GM21576 (cell line): ENCODE measurements at regions not wholly inside any gene's neighbourhood (a gene's known extent, or its start where the extent isn't known, plus 50 kb on each side); places are given as distances from the start of the nearest gene placed in this dataset.
"Not testable (repeated sequence)": the region's sequence is repeated elsewhere in the genome, so short reads cannot be mapped to it uniquely, and the experiment has no call there.

Experiments used
- ATAC-seq: cut with Tn5 transposase; IDR thresholded peaks from one replicate; pipeline ENCODE4 v1.9.1; 2021; ENCODE audit warnings: mild to moderate bottlenecking, moderate library complexity; ENCODE audit not compliant: unreplicated experiment

- ATAC-seq = not testable (repeated sequence)
Measured at GRCh38 chr6:21282360-21282759, 311.2 kb upstream of the SOX4 start.

GRCh38 chr6:21284166-21284565 is 309.4 kb upstream of the SOX4 start:
- no peak for ATAC-seq

GRCh38 chr6:21284706-21285105 is 308.8 kb upstream of the SOX4 start:
- ATAC-seq = no peak

DNA sequence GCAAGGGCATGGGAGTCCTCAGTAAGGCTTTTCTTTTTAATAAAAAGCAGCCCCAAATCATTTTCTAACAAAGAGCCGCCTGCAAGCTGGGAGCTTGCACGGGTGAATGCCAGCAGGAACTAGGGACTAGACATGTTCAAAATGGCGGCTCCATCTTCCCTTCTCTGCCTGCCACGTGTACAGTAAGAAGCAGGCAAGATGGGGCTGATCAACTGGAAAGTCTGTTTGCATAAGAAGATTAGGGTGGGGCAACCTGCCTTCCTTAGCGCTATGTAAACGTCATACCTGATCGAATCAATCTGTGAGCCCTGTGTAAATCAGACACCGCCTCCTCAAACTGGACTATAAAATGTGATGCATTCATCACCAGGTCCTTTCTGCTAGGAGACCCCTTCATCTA is 299.4 kb upstream of the SOX4 start:
- ATAC-seq = no peak

- no peak for ATAC-seq
Measured at GRCh38 chr6:21295506-21296240, 297.9 kb upstream of the SOX4 start.

DNA sequence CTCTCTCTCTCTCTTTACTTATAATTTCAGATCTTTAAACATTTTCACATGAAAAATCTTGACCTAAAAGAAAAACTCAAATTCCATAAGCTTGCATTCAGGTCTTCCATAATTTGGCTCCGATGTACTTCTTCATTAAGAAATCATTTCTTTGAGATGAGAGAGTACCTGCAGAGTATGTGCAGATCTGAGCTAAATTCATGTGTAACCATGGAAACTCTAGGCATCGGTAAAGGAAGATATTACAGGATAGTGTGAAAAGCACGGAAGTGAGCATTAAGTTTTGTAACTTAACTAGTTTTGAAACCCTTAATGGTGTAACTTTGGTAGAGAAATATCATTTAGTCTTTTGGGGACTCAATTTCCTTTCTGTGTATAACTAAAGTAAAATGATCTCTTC is 295.9 kb upstream of the SOX4 start:
- no peak for ATAC-seq

GRCh38 chr6:21299216-21299615 is 294.3 kb upstream of the SOX4 start:
- no peak for ATAC-seq

GRCh38 chr6:21300439-21300838 is 293.1 kb upstream of the SOX4 start:
- no peak for ATAC-seq

GRCh38 chr6:21305893-21306332 is 287.6 kb upstream of the SOX4 start:
- no peak for ATAC-seq

- ATAC-seq = no peak
Measured at GRCh38 chr6:21306546-21306945, 287.0 kb upstream of the SOX4 start.

GRCh38 chr6:21309807-21310221 is 283.7 kb upstream of the SOX4 start:
- ATAC-seq = no peak

- ATAC-seq = no peak
Measured at GRCh38 chr6:21310568-21311140, 282.9 kb upstream of the SOX4 start.

DNA sequence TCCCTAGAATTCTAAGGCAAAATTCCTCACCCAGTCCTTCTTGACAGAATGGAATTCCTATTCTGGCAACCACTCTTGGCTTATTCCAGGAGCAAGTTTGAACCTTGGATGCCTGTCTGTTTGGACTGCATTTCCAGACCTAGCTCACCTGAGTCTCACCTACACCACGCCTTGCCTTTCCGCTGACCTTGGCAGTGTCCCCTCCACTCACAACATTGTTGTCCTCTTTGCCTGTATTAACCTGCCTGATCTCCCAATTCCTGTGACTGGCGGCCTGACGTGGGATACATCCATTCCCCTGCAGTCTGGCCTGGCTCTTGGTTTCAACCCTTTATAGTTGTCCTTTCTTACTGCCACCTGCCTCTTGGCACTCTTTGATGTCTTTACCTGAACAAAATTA is 281.4 kb upstream of the SOX4 start:
- no peak for ATAC-seq

GRCh38 chr6:21317642-21318041 is 275.9 kb upstream of the SOX4 start:
- no peak for ATAC-seq

GRCh38 chr6:21321076-21321475 is 272.5 kb upstream of the SOX4 start:
- ATAC-seq = no peak

- ATAC-seq = no peak
Measured at GRCh38 chr6:21321531-21321930, 272.0 kb upstream of the SOX4 start.

- ATAC-seq = no peak
Measured at GRCh38 chr6:21323577-21323976, 270.0 kb upstream of the SOX4 start.

GRCh38 chr6:21325201-21325856 is 268.2 kb upstream of the SOX4 start:
- no peak for ATAC-seq

DNA sequence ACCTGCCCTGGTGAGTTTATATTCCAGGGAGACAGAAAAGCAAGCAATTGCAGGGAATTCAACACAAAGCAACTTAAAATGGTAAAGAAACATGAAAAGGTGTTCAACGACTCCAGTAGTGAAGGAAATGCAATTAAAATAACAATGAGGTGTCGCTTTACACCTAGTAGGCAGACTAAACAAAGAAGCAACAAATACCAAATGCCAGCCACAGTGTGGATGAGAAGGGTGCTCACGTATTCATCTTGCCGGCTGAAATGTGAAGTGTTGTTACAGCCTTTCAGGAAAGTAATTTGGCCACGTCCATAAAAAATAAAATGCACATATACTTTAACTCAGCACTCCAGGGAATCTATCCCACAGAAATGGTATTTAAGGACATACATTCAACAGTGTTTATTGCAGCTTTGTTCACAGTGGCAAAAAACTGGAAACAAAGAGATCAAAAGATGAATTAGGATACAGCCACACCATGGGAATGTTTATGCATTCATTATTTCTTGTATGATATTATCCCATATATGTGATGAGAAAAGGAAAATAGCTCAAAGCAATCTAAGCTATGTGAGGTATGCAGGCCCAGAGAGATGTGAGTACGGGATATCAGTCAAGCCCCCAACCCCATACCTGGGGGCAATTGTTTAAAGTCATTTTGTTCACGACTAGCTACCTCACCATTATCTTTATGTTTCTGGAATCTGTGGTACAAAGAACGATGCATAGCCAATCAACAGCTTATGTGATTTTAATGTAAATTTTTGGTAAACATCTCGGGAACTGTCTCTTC is 266.0 kb upstream of the SOX4 start:
- ATAC-seq = no peak

GRCh38 chr6:21331235-21331634 is 262.3 kb upstream of the SOX4 start:
- ATAC-seq = no peak

- ATAC-seq = no peak
Measured at GRCh38 chr6:21332077-21332476, 261.5 kb upstream of the SOX4 start.
